PFSK-1 (cell line): ENCODE measurements at regions not wholly inside any gene's neighbourhood (a gene's known extent, or its start where the extent isn't known, plus 50 kb on each side); places are given as distances from the start of the nearest gene placed in this dataset.

ENCODE experiments used
- POLR2AphosphoS5 ChIP-seq: IDR thresholded peaks from 2 replicates; pipeline ENCODE4 v1.6.1; 2012; ENCODE audit warnings: low read depth, mild to moderate bottlenecking, control low read depth, low read length, moderate library complexity
- SIN3A ChIP-seq: IDR thresholded peaks from 2 replicates; pipeline ENCODE4 v1.6.1; 2012; ENCODE audit warnings: mild to moderate bottlenecking, low read length, moderate library complexity, borderline replicate concordance; ENCODE audit not compliant: insufficient read depth
- TAF1 ChIP-seq: IDR thresholded peaks from 2 replicates; pipeline ENCODE4 v1.6.1; 2012; ENCODE audit warnings: low read length, control low read depth, borderline replicate concordance; ENCODE audit not compliant: insufficient read depth

DNA sequence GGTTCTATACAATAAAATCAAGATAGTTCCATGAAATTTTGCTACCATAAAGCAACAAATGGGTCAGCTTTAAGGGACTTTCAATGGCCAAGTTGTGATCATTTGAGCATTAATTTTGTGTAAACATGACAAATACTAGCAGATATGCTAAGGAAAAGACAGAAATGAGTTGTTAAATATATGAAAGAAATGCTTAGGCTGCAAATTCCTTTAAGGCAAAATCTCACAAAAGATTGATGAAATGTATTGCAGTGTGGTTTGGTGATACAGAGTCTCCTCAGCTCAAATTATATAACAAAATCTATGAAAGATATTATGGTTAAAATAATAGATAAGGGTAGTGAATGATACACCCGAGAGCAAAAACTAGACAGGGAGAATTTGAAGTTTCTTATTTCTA is 377.2 kb downstream of the RAP2B start:
- TF ChIP-seq POLR2AphosphoS5 (no peak), TAF1 (no peak), SIN3A (no peak)
